ENCODE measurements at regions not wholly inside any gene's neighbourhood (a gene's known extent, or its start where the extent isn't known, plus 50 kb on each side); places are given as distances from the start of the nearest gene placed in this dataset.
"Not testable (repeated sequence)": the region's sequence is repeated elsewhere in the genome, so short reads cannot be mapped to it uniquely, and the experiment has no call there.

- no peak for DNase-seq (ENCODE audit: low spot score)
These were observed 58.4 kb upstream of the WAPL start for GRCh38 chr10:86579883-86580520.

GRCh38 chr10:86580521-86580891 lies 58.9 kb upstream of the WAPL start:
- no peak for DNase-seq (ENCODE audit: low spot score)

GRCh38 chr10:86583983-86584382 lies 62.4 kb upstream of the WAPL start:
- no peak for DNase-seq (ENCODE audit: low spot score)

DNA sequence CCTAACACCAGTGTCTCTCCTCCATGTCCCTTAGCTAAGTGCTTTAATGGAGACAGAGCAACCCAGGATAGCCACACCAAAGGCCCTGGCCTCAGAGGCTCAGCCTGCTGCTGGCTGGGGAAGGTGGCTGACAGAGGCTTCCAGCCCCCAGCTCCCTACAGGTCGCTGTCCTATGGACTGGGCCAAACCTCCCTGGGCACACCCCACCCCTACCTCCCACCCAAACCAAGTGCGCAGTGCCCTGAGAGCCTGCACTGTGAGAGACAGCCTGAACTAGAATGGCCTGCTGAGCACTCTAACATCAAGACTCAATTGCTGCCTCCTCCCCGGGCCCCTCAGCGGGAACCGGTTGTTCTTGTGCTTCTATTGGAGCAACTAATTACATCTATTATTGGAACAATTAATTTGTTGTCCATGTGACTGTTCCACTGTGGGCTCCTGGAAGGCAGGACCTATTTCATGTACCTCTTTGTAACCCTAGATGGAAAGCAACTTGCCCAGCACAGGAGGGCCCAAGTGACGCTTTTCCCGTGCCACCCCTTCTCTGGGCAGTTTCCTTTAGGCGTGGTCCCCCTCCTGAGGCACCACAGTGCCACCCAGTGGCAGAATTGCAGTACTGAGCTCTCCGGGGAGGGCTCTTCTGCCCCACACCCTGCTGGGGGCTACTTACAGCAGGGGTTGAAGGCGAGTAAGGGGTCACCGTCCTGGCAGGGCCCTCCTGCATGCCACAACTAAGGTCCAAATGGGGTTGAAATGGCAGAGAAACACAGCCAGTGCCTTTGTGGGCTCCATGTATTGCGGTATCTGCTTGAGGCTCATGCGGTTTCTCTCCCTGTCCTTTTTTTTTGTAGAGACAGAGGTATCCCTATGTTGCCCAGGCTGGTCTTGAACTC lies 63.7 kb upstream of the WAPL start:
- DNase-seq (ENCODE audit: low spot score): peak; percentile 79

GRCh38 chr10:86586516-86586915 lies 64.9 kb upstream of the WAPL start:
- no peak for DNase-seq (ENCODE audit: low spot score)

GRCh38 chr10:86588781-86589180 lies 65.6 kb upstream of the OPN4 start:
- DNase-seq (ENCODE audit: low spot score): not testable (repeated sequence)

- DNase-seq (ENCODE audit: low spot score): no peak
These were observed 62.9 kb upstream of the OPN4 start for GRCh38 chr10:86591436-86591835.

DNA sequence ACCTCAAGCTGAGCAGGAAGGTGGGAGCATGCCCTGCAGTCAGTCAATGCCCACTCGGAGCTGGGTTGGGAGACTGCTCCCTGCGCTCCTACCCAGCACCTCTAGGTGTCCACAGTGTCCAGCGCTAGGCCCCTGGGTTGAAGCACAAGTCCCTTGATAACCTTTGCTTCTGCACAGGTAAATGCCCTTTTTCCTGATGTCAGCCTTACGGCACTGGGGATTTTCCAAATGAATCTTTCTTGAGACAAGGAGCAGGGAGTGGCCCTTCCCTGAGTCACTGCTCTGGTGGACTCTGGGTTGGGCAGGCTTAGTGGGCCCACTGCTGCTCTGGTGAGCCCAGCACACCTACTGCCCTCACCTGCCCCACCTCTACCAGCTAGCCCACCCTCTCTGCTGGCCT lies 61.9 kb upstream of the OPN4 start:
- DNase-seq (ENCODE audit: low spot score): no peak

DNA sequence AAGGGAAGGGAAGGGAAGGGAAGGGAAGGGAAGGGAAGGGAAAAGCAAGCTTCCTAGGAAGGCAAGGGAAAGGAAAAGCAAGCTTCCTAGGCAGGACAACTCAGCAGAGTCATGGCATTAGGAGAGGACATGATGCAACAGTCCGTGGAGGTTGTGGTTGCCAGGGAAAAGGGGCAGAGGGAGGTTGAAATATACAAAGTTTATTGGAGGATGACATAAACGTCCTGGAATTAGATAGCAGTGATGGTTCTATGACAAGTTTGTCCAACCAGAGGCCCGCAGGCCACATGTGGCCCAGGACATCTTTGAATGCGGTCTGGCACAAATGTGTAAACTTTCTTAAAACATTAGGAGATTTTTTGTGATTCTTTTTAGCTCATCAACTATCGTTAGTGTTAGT lies 59.8 kb upstream of the OPN4 start:
- DNase-seq (ENCODE audit: low spot score): no peak

GRCh38 chr10:86595496-86595895 lies 58.9 kb upstream of the OPN4 start:
- no peak for DNase-seq (ENCODE audit: low spot score)

- DNase-seq (ENCODE audit: low spot score): no peak
These were observed 58.1 kb upstream of the OPN4 start for GRCh38 chr10:86596266-86596665.

GRCh38 chr10:86597306-86597705 lies 57.0 kb upstream of the OPN4 start:
- DNase-seq (ENCODE audit: low spot score): no peak

DNA sequence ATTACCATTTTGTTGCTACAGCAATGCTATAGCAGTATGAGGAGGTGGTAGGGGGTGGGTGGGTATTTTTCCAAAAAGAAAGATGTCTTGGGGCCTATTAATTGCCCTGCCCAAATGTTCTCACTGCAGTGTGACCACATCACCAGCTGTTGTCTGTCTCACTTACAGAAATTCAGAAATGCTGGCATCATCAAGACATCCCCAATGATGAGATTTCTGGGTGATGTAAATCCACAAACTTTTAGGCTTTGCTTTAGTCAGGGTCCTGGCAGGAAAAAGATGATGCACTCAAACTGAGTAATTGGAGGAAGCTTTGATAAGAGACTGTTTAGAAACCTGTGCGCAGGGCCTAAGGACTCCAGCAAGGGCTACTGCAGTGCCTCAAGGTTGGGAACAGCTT lies 56.2 kb upstream of the OPN4 start:
- DNase-seq (ENCODE audit: low spot score): peak; percentile 85

DNA sequence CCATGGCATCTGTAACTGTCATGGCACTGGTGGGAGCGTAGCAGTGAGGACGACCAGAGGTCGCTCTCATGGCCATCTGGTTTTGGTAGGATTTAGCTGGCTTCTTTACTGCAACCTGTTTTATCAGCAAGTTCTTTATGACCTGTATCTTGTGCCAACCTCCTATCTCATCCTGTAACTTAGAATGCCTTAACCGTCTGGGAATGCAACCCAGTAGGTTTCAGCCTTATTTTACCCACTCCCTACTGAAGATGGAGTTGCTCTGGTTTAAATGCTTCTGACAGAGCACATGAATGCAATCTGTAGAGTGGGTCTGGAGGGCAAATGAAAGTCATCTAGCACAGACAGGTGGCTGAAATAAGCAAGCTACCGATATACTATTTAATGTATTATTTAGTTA lies 55.3 kb upstream of the OPN4 start:
- DNase-seq (ENCODE audit: low spot score): peak; percentile 79

GRCh38 chr10:86599729-86600128 lies 54.6 kb upstream of the OPN4 start:
- DNase-seq (ENCODE audit: low spot score): no peak

DNA sequence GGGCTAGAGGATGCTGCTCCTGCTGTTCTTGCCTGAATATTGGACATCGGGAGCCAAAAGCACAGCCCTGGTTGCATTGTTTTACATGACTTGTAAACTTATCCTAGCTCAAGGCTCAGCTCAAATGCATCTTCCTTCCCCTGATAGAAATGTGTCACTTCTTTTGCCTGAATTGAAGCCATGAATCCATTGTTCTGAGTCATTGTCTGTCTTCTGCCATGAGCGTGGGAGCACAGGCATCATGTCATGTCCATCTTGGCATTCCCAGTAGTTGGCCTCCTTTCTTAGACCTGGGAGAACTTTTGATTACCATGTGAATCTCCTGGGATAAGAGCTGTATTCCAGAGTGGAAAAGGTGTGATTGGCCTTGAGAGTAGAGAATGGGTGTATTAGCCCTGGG lies 54.1 kb upstream of the OPN4 start:
- no peak for DNase-seq (ENCODE audit: low spot score)

GRCh38 chr10:86601956-86602602 lies 52.3 kb upstream of the OPN4 start:
- DNase-seq (ENCODE audit: low spot score): no peak

- DNase-seq (ENCODE audit: low spot score): no peak
These were observed 51.1 kb upstream of the OPN4 start for GRCh38 chr10:86603256-86603655.

Measured in umbilical cord (tissue), 1 donor.